ENCODE measurements at regions not wholly inside any gene's neighbourhood (a gene's known extent, or its start where the extent isn't known, plus 50 kb on each side); places are given as distances from the start of the nearest gene placed in this dataset.

DNA sequence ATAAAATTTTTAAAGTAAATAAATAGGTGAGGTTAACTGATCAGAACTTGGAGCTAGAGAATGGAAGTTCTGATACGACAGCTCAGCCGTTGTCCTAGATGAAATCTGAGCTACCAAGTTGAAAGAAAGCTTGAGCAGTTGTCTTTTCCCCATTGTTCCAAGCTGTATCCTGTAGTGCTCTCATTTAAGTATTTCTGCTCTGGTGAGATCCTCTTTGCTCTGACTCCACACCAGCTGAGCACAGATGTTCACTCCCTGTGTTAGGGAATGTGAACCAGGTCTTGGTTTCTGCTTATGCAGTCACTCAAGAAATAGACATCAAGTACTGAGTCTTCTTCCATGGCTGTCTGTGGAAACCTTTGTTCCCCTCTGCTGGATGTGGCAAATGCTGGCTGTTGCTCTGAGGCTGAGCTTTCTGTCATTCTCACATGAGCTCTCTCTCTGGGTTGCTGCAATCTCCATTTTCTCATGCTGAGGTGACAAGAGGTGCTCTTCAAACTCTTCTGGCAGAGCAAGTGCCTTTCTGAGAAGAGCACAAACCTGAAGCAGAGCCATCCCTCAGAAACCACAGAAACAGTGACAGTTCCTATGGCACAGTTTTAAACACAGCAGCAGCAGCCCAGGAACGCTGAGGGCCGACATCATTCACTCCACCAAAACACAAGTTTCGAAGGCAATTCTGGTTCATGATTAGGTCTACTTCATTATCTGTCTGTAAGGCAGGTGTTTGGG lies 194.1 kb downstream of the SP3 start:
- TF ChIP-seq, protein P1, sequence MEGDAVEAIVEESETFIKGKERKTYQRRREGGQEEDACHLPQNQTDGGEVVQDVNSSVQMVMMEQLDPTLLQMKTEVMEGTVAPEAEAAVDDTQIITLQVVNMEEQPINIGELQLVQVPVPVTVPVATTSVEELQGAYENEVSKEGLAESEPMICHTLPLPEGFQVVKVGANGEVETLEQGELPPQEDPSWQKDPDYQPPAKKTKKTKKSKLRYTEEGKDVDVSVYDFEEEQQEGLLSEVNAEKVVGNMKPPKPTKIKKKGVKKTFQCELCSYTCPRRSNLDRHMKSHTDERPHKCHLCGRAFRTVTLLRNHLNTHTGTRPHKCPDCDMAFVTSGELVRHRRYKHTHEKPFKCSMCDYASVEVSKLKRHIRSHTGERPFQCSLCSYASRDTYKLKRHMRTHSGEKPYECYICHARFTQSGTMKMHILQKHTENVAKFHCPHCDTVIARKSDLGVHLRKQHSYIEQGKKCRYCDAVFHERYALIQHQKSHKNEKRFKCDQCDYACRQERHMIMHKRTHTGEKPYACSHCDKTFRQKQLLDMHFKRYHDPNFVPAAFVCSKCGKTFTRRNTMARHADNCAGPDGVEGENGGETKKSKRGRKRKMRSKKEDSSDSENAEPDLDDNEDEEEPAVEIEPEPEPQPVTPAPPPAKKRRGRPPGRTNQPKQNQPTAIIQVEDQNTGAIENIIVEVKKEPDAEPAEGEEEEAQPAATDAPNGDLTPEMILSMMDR (IDR thresholded peaks at IDR 0.05; ENCODE audit: low read depth, low read length, missing control alignments): no peak
- H3K27ac ChIP-seq: no peak overlapping the region
- H3K36me3 ChIP-seq (replicated peaks): no peaks in the 10 kb centered on the region
- in situ Hi-C loops (cut with HindIII; ENCODE audit: low pct_ligation_motif_present, low sequenced_read_pairs): no loop called here
- no peak overlapping the region for H3K4me3 ChIP-seq (ENCODE audit: low read depth, low read length)
- DNase-seq: no peak
- H3K27me3 ChIP-seq (replicated peaks): no peaks in the 10 kb centered on the region

DNA sequence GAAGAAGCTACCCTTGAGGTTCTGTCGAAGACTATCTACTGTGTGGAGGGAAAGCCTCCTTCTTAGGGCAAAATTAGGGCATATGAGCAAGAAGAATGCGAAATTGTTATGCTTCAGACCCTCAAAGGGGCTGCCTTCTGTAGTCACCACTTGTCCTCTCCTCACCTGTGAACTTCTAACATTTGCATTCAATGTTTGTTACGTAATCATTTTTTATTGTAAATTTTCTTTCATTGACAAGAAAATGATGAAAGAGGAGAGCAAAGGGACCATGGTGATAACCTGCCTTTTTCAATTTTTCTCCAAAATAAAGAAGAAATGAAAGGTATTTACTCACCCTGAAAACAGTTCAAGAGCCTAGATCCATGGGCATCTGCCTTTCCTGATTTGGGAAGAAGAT lies 193.0 kb downstream of the SP3 start:
- Histone ChIP-seq H3K27me3 (replicated peaks) (no peaks in the 10 kb centered on the region), H3K27ac (no peak overlapping the region), H3K4me3 (ENCODE audit: low read depth, low read length) (no peak overlapping the region), H3K36me3 (replicated peaks) (no peaks in the 10 kb centered on the region)
- no peak for DNase-seq
- in situ Hi-C loops (cut with HindIII; ENCODE audit: low pct_ligation_motif_present, low sequenced_read_pairs): no loop called here
- TF ChIP-seq, protein P1 (IDR thresholded peaks at IDR 0.05; ENCODE audit: low read depth, low read length, missing control alignments): no peak

DNA sequence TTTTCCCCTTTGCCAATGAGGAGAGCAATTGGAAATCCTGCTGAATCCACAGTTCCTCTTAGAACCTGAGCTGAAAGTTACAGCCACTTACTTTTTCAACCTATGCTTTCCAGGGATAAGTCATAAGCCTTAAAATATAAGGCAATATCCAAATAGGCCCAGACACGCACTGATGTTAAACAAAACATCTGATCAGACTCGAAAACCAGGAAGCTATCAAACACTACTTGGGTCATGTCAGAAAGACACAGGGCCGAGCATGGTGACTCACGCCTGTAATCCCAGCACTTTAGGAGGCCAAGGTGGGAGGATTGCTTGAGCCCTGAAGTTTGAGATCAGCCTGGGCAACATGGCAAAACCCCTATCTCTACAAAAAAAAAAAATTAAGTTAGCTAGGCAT lies 192.1 kb downstream of the SP3 start:
- no peak overlapping the region for H3K4me3 ChIP-seq (ENCODE audit: low read depth, low read length)
- no peaks in the 10 kb centered on the region for H3K27me3 ChIP-seq (replicated peaks)
- TF ChIP-seq, protein P1 (IDR thresholded peaks at IDR 0.05; ENCODE audit: low read depth, low read length, missing control alignments): no peak
- in situ Hi-C loops (cut with HindIII; ENCODE audit: low pct_ligation_motif_present, low sequenced_read_pairs): no loop called here
- no peak for DNase-seq
- no peak overlapping the region for H3K27ac ChIP-seq
- H3K36me3 ChIP-seq (replicated peaks): no peaks in the 10 kb centered on the region

DNA sequence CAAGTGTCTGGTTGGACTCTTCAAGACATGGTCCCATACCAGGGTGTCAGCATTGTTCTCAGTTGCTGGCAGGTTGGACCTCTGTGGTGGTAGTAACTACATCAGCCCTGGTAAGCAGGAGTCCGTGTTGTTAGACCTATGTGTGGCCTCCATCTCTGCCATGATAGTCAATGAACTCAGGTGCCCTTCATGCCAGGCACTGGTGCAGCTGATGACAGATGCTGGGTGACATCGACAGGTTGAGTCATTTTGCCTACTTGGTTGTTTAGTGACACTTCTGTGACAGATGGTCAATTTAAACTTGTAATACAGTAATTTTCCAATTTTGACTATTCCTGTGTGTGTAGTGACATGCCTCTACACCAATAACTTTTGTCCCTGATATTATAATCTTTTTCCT lies 189.7 kb downstream of the SP3 start:
- no peaks in the 10 kb centered on the region for H3K36me3 ChIP-seq (replicated peaks)
- in situ Hi-C loops (cut with HindIII; ENCODE audit: low pct_ligation_motif_present, low sequenced_read_pairs): no loop called here

DNA sequence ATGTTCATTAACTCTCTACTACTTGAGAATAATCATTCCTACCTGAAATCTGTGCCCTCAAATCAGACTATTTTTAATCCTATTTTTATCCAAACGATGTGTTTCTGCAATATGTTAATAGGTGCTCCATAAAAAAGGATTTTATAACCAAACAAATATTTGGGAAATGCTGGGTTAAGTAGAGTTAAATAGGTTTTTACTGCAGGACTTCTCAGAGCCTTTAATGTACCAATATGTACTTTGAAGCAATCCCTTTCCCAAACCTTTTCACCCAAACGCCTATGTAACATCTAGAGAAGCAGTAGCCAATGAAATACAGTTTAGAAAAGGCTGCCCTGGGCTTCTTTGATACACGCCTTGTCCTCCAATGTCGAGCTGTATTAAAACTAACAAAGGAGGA lies 182.5 kb downstream of the SP3 start:
- in situ Hi-C loops (cut with HindIII; ENCODE audit: low pct_ligation_motif_present, low sequenced_read_pairs): no loop called here
- TF ChIP-seq, protein P1 (IDR thresholded peaks at IDR 0.05; ENCODE audit: low read depth, low read length, missing control alignments): no peak
- no peak for DNase-seq
- Histone ChIP-seq H3K36me3 (replicated peaks) (no peaks in the 10 kb centered on the region), H3K4me3 (ENCODE audit: low read depth, low read length) (no peak overlapping the region), H3K27ac (no peak overlapping the region), H3K27me3 (replicated peaks) (no peaks in the 10 kb centered on the region)

More for the DNA sequence above, 189.7 kb downstream of the SP3 start:
- TF ChIP-seq, protein P1 (IDR thresholded peaks at IDR 0.05; ENCODE audit: low read depth, low read length, missing control alignments): no peak
- no peak overlapping the region for H3K27ac ChIP-seq
- DNase-seq: no peak
- no peak overlapping the region for H3K4me3 ChIP-seq (ENCODE audit: low read depth, low read length)
- H3K27me3 ChIP-seq (replicated peaks): no peaks in the 10 kb centered on the region

DNA sequence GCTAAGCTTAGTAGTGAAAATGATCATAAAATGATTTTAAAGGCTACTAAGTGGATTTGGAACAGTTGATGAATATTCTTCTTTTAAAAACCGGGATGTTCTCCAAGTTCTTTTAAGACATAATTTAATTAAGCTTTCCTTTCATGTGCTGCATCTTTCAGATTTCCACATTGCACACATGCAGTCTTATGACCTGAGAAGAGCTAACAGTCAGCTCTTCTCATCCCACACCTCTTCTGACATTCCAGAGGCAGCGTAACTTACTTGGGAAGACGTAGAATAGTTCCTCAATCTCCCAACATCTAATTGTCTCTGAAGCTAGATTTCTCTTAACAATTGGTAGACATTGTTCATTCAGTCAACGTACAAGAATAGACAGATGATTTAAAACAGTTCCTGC lies 181.8 kb downstream of the SP3 start:
- no peak overlapping the region for H3K4me3 ChIP-seq (ENCODE audit: low read depth, low read length)
- in situ Hi-C loops (cut with HindIII; ENCODE audit: low pct_ligation_motif_present, low sequenced_read_pairs): no loop called here
- H3K36me3 ChIP-seq (replicated peaks): no peaks in the 10 kb centered on the region
- TF ChIP-seq, protein P1 (IDR thresholded peaks at IDR 0.05; ENCODE audit: low read depth, low read length, missing control alignments): no peak
- no peaks in the 10 kb centered on the region for H3K27me3 ChIP-seq (replicated peaks)
- H3K27ac ChIP-seq: no peak overlapping the region
- DNase-seq: no peak
